Kidney (tissue), 13 donors: ENCODE measurements at regions not wholly inside any gene's neighbourhood (a gene's known extent, or its start where the extent isn't known, plus 50 kb on each side); places are given as distances from the start of the nearest gene placed in this dataset.

Source experiments
- DNase-seq, 5 donors: peaks; one replicate each; pipeline ENCODE4 v3.0.0-alpha.2; 2013 to 2020
- FAIRE-seq: peaks from 2 replicates; lab custom pipeline; 2012; peaks lifted over from hg19 to GRCh38; lab: Jason Lieb, UNC
- H3K27ac ChIP-seq, 2 donors: one replicate each; pipeline ENCODE4 v1.7.0; 2013; ENCODE audit warnings: low read depth in 2 of 2, low read length in 2 of 2, inconsistent platforms in 1 of 2
- H3K27me3 ChIP-seq: one replicate; pipeline ENCODE4 v1.7.1; 2013; ENCODE audit warnings: low read length, inconsistent platforms; ENCODE audit not compliant: control insufficient read depth, insufficient read depth
- H3K36me3 ChIP-seq, 3 donors: one replicate each; pipeline versions ENCODE4 v1.7.0 to v1.7.1; 2013; ENCODE audit warnings: low read length in 3 of 3, control low read depth in 1 of 3, inconsistent platforms in 1 of 3; ENCODE audit not compliant: insufficient read depth in 3 of 3, control insufficient read depth in 2 of 3
- H3K4me1 ChIP-seq, 3 donors: one replicate each; pipeline versions ENCODE4 v1.7.0 to v1.7.1; 2013; ENCODE audit warnings: low read length in 3 of 3, inconsistent platforms in 1 of 3, low read depth in 1 of 3; ENCODE audit not compliant: control insufficient read depth in 2 of 3, insufficient read depth in 2 of 3
- H3K4me3 ChIP-seq, 3 donors: one replicate each; pipeline versions ENCODE4 v1.7.0 to v1.8.1; 2013; ENCODE audit warnings: low read length in 3 of 3, control low read depth in 1 of 3, inconsistent platforms in 1 of 3
- H3K9ac ChIP-seq, 3 donors: one replicate each; pipeline versions ENCODE4 v1.7.0 to v1.7.1; 2013; ENCODE audit warnings: low read length in 3 of 3, control low read depth in 1 of 3, inconsistent platforms in 1 of 3
- H3K9me3 ChIP-seq, 3 donors: one replicate each; pipeline versions ENCODE4 v1.7.0 to v1.7.1; 2013; ENCODE audit warnings: low read length in 3 of 3, control low read depth in 1 of 3, inconsistent platforms in 1 of 3; ENCODE audit not compliant: control insufficient read depth in 2 of 3, insufficient read depth in 1 of 3
- intact Hi-C: fragments of 100-400 bp; cut with DNase I; formaldehyde crosslinking; loops from one replicate; pipeline ENCODE4 v1.11.1; 2022
- TF ChIP-seq, protein P1 (sequence below): IDR thresholded peaks from 3 replicates; pipeline ENCODE4 v1.5.1; 2012; ENCODE audit warnings: mild to moderate bottlenecking, moderate library complexity, borderline replicate concordance; ENCODE audit not compliant: insufficient read depth; ENCODE audit errors: extremely low read depth
- donor health status: control.
- donor health status: control.
- donor health status: control.
- donor health status: control.
- donor health status: control.
- donor health status: DM: yes; HTN: yes; CAD: no.
- donor health status: Normal renal cell carcinoma (clear cell type).

DNA sequence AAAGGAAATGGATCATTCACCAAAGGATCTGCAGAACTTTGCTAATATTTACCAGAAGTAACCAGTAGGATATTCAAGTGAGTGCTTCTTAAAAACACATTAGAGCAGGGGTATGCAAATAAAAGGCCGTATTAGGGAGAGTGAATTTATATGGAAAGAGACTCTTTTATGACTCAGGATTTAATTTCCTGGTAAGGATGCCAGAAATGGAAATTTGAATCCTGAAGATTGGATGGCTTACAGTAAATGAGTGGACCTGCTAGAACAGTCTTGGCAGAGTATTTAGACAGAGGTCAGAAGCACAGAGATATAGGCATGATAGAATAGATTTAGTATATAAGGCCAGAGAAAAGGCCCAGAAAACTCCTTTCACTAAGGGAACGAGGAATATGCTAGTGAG, 201.6 kb downstream of the SLITRK5 start:
- DNase-seq (no peak), FAIRE-seq (no peak)
- no peaks in the 10 kb centered on the region for H3K4me1 ChIP-seq
- no peaks in the 10 kb centered on the region for H3K9me3 ChIP-seq
- intact Hi-C loops, result no loop called here
- no peak overlapping the region for H3K4me3 ChIP-seq
- H3K27ac ChIP-seq, result no peak overlapping the region
- no peaks in the 10 kb centered on the region for H3K27me3 ChIP-seq
- H3K36me3 ChIP-seq, result no peaks in the 10 kb centered on the region
- no peak overlapping the region for H3K9ac ChIP-seq
- TF ChIP-seq, protein P1, sequence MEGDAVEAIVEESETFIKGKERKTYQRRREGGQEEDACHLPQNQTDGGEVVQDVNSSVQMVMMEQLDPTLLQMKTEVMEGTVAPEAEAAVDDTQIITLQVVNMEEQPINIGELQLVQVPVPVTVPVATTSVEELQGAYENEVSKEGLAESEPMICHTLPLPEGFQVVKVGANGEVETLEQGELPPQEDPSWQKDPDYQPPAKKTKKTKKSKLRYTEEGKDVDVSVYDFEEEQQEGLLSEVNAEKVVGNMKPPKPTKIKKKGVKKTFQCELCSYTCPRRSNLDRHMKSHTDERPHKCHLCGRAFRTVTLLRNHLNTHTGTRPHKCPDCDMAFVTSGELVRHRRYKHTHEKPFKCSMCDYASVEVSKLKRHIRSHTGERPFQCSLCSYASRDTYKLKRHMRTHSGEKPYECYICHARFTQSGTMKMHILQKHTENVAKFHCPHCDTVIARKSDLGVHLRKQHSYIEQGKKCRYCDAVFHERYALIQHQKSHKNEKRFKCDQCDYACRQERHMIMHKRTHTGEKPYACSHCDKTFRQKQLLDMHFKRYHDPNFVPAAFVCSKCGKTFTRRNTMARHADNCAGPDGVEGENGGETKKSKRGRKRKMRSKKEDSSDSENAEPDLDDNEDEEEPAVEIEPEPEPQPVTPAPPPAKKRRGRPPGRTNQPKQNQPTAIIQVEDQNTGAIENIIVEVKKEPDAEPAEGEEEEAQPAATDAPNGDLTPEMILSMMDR, result no peak

DNA sequence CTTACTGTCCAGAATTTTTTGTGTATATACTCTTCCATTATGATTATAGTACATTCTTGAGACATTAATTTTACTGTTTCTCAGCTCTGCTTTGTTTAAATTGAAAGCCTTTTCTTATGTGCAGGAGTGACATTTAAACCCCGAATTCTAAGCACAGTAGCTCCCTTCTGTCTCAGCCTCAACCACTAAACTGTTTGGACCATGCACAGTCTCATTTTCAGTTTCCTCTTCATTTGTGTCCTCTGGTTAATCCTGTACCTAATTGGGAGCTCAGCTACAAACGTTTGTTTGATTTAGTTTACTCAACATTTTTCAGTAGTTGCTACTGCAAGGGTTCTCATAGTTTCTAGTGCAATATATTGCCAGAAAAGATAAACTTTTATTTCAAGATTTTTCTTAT, 206.3 kb downstream of the SLITRK5 start:
- intact Hi-C loops, result no loop called here
- DNase-seq (no peak), FAIRE-seq (no peak)
- H3K4me3 ChIP-seq, result no peak overlapping the region
- no peaks in the 10 kb centered on the region for H3K36me3 ChIP-seq
- no peaks in the 10 kb centered on the region for H3K27me3 ChIP-seq
- H3K4me1 ChIP-seq, result no peaks in the 10 kb centered on the region
- TF ChIP-seq, protein P1, result no peak
- no peaks in the 10 kb centered on the region for H3K9me3 ChIP-seq
- H3K27ac ChIP-seq, result no peak overlapping the region
- H3K9ac ChIP-seq, result no peak overlapping the region

DNA sequence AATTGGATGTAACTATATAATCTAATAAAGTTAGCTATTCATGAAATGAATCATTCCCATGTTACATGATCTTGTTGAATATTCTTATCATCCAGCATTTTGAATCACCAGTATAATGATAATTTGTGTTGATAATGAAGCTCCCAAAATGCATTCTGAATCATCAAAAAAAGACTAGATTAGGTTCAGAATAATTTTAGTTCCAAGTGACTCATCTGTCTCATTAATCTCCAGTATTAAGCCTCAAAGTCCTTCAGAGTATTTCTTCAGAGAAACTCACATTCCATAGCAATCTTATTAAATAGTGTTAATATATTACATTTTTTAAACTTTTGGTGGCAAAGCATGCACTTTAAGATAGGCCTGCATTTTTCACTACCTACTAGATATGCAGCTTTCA, 207.5 kb downstream of the SLITRK5 start:
- Histone ChIP-seq H3K9me3 (no peaks in the 10 kb centered on the region), H3K27me3 (no peaks in the 10 kb centered on the region), H3K9ac (no peak overlapping the region), H3K36me3 (no peaks in the 10 kb centered on the region), H3K4me1 (no peaks in the 10 kb centered on the region), H3K27ac (no peak overlapping the region), H3K4me3 (no peak overlapping the region)
- intact Hi-C loops, result no loop called here
- TF ChIP-seq, protein P1, result no peak
- no peak for FAIRE-seq
- no peak for DNase-seq

DNA sequence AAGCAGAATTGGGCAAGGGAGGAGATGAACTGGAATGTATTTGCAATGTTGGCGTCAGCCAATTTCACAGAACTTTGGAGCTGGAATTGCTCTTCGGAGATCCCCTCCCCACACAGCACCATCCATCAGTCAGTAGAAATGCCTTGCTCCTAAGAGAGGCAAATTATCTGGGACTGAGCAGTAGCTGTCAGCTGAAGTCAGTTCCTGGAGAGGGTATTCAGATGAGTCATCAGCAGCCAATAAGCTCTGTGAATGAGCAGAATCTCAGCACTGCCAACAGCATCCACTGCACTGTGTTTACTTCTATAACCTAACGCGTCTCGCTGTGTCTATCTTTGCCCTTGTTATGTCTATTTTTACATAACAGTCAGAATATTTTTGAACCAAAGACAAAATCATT, 213.7 kb downstream of the SLITRK5 start:
- TF ChIP-seq, protein P1, result no peak
- H3K36me3 ChIP-seq, result no peaks in the 10 kb centered on the region
- H3K9ac ChIP-seq, result no peak overlapping the region
- no peaks in the 10 kb centered on the region for H3K27me3 ChIP-seq
- H3K4me3 ChIP-seq, result no peak overlapping the region
- H3K9me3 ChIP-seq, result no peaks in the 10 kb centered on the region
- no peak overlapping the region for H3K27ac ChIP-seq
- intact Hi-C loops, result no loop called here
- no peak for DNase-seq
- H3K4me1 ChIP-seq, result no peaks in the 10 kb centered on the region
- FAIRE-seq, result no peak
